ENCODE measurements at regions not wholly inside any gene's neighbourhood (a gene's known extent, or its start where the extent isn't known, plus 50 kb on each side); places are given as distances from the start of the nearest gene placed in this dataset.

DNA sequence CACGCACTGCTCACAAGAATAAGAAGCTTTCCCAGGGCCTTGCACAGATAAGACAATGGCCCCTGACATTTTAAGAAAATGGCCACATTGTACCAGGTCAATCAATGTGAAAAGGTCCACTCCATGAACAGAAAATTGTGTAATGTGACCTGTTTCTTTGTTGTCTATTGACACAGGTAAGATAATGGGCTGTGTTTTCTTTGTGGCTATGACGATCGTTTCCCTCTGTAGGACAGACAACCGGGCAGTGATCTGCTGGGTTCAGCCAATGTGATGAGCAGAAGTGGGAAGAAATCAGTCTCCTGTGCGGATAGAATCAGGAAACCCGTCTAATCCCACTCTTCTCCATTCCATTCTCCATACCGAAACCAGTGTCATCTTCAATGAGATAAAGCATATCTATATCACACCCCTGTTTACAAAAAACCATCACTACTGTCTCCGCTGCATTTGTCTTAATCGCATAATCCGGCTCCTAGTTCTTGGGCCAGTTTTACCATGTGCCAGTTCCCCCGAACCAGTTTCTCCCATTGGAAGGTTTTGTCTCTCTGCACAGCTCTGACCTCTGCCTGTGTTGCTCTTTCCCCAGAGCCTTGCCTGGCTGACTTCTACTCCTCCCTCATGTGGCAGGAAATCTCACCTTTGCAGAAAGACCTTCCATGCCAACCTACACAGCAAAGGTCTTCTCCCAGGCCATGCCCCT lies 66.9 kb upstream of the ATF7IP2 start:
- Mint-ChIP-seq H3K4me1 (no peaks in the 10 kb centered on the region), H3K36me3 (no peaks in the 10 kb centered on the region), H3K4me3 (no peak overlapping the region), H3K27me3 (ENCODE audit: low read depth in 3 of 3) (peaks cover 0 to 1% (median 0%) of the 10 kb centered on the region in 3 donors), H3K9me3 (peaks cover 0 to 3% (median 0%) of the 10 kb centered on the region in 7 donors), H3K27ac (peak overlapping the region in 3 of 7 donors; percentile 3 to 47 (median 15))
- H2AFZ ChIP-seq (ENCODE audit: insufficient read depth, low read depth, low read length, poor library complexity, severe bottlenecking), result no peak overlapping the region
- H3K36me3 ChIP-seq (replicated peaks in 1 of 2; ENCODE audit: control insufficient read depth in 1 of 2, insufficient read depth in 2 of 2, low read length in 2 of 2), result no peaks in the 10 kb centered on the region
- no peaks in the 10 kb centered on the region for H3K9me3 ChIP-seq (replicated peaks in 1 of 2; ENCODE audit: control insufficient read depth in 1 of 2, insufficient read depth in 1 of 2, low read length in 2 of 2)
- H3K4me3 ChIP-seq (replicated peaks in 1 of 3; ENCODE audit: low read depth in 2 of 3, low read length in 3 of 3), result no peak overlapping the region
- no peaks in the 10 kb centered on the region for H3K79me2 ChIP-seq (ENCODE audit: insufficient read depth, low read length)
- no peak overlapping the region for H3K27ac ChIP-seq (ENCODE audit: low read depth in 1 of 2, low read length in 2 of 2)
- no peak overlapping the region for H3K4me2 ChIP-seq (replicated peaks; ENCODE audit: extremely low read depth, low read length, poor library complexity, severe bottlenecking)
- H3K27me3 ChIP-seq (ENCODE audit: control insufficient read depth in 2 of 2, insufficient read depth in 2 of 2, low read length in 2 of 2), result no peaks in the 10 kb centered on the region
- no peaks in the 10 kb centered on the region for H4K20me1 ChIP-seq (ENCODE audit: insufficient read depth, low read length)
- no peaks in the 10 kb centered on the region for H3K4me1 ChIP-seq (ENCODE audit: control insufficient read depth in 1 of 2, insufficient read depth in 2 of 2, low read length in 2 of 2)
- no peak for DNase-seq
- H3K9ac ChIP-seq (ENCODE audit: insufficient read depth, low read length, poor library complexity, severe bottlenecking), result no peak overlapping the region
- WGBS (ENCODE audit: insufficient coverage), result 100% methylated on average over 6 of the region's 11 CpGs
- TF ChIP-seq, protein P1, sequence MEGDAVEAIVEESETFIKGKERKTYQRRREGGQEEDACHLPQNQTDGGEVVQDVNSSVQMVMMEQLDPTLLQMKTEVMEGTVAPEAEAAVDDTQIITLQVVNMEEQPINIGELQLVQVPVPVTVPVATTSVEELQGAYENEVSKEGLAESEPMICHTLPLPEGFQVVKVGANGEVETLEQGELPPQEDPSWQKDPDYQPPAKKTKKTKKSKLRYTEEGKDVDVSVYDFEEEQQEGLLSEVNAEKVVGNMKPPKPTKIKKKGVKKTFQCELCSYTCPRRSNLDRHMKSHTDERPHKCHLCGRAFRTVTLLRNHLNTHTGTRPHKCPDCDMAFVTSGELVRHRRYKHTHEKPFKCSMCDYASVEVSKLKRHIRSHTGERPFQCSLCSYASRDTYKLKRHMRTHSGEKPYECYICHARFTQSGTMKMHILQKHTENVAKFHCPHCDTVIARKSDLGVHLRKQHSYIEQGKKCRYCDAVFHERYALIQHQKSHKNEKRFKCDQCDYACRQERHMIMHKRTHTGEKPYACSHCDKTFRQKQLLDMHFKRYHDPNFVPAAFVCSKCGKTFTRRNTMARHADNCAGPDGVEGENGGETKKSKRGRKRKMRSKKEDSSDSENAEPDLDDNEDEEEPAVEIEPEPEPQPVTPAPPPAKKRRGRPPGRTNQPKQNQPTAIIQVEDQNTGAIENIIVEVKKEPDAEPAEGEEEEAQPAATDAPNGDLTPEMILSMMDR (IDR thresholded peaks at IDR 0.05), result no peak
- intact Hi-C loops (cut with micrococcal nuclease), result no loop called here

DNA sequence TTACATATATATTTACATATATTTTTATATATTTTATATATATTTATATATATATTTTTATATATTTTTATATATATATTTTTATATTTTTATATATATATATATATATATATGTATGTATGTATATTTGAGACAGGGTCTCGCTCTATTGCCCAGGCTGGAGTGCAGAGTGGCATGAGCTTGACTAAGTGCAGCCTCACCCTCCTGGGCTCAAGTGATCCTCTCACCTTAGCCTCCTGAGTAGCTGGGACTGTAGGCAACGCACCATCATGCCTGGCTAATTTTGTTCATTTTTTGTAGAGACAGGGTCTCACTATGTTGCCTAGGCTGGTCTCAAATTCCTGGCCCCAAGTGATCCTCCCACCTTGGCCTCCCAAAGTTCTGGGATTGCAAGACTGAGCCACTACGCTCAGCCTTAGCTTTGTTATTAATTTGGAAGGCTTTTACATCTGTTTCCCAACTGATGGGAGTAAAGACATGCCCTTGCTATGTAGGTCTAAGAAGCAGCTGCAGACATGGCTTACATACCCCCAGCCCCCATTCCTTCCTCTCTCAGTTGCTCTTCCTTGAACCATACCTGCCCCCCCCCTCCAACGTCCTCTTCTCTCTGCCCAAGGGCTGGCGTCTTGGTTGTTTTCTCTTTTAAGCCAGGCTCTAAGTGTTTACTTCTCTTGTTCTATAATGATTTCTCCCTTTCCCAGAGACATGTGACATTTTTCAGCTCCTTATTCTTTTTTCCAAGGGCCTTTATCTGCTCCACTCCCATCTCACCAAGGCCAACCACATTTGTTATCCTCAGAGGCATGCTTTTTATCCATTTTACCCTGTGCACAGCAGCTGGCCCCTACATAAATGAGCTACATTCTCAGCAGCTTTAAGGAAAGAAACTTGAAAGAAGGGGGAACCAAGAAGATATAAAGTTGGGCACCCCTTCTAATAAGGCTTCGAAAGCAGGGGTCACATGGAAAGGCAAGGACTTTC lies 64.2 kb upstream of the ATF7IP2 start:
- Histone ChIP-seq H4K20me1 (ENCODE audit: insufficient read depth, low read length) (no peaks in the 10 kb centered on the region), H3K36me3 (replicated peaks in 1 of 2; ENCODE audit: control insufficient read depth in 1 of 2, insufficient read depth in 2 of 2, low read length in 2 of 2) (no peaks in the 10 kb centered on the region), H2AFZ (ENCODE audit: insufficient read depth, low read depth, low read length, poor library complexity, severe bottlenecking) (no peak overlapping the region), H3K9ac (ENCODE audit: insufficient read depth, low read length, poor library complexity, severe bottlenecking) (no peak overlapping the region), H3K4me1 (ENCODE audit: control insufficient read depth in 1 of 2, insufficient read depth in 2 of 2, low read length in 2 of 2) (no peaks in the 10 kb centered on the region), H3K4me2 (replicated peaks; ENCODE audit: extremely low read depth, low read length, poor library complexity, severe bottlenecking) (no peak overlapping the region), H3K27ac (ENCODE audit: low read depth in 1 of 2, low read length in 2 of 2) (no peak overlapping the region), H3K4me3 (replicated peaks in 1 of 3; ENCODE audit: low read depth in 2 of 3, low read length in 3 of 3) (no peak overlapping the region), H3K27me3 (ENCODE audit: control insufficient read depth in 2 of 2, insufficient read depth in 2 of 2, low read length in 2 of 2) (no peaks in the 10 kb centered on the region), H3K9me3 (replicated peaks in 1 of 2; ENCODE audit: control insufficient read depth in 1 of 2, insufficient read depth in 1 of 2, low read length in 2 of 2) (no peaks in the 10 kb centered on the region), H3K79me2 (ENCODE audit: insufficient read depth, low read length) (no peaks in the 10 kb centered on the region)
- Mint-ChIP-seq H3K36me3 (no peaks in the 10 kb centered on the region), H3K27me3 (ENCODE audit: low read depth in 3 of 3) (no peaks in the 10 kb centered on the region), H3K4me1 (no peaks in the 10 kb centered on the region), H3K9me3 (peaks cover 0 to 4% (median 2%) of the 10 kb centered on the region in 7 donors), H3K27ac (no peak overlapping the region), H3K4me3 (no peak overlapping the region)
- intact Hi-C loops (cut with micrococcal nuclease), result no loop called here
- TF ChIP-seq, protein P1 (IDR thresholded peaks at IDR 0.05), result no peak
- WGBS (ENCODE audit: insufficient coverage), result 70% methylated on average over 4 of the region's 6 CpGs
- DNase-seq, result no peak

Measured in CD14-positive monocyte (primary cell).